ENCODE measurements at regions not wholly inside any gene's neighbourhood (a gene's known extent, or its start where the extent isn't known, plus 50 kb on each side); places are given as distances from the start of the nearest gene placed in this dataset.

DNA sequence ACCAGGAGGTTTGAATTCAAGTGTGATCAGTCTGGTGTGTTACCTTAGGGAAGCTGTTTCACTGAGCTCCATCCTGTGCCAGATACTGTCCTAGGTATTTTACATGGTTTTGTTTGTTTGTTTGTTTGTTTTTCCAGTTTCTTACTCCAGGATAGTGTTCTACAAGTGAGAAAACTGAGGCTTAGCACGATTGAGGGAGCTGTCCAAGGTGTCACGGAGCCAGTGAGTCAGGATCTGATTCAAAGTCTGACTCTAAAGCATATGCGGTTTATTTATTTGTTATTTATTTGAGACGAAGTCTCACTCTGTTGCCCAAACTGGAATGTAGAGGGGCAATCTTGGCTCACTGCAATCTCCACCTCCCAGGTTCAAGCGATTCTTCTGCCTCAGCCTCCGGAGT, 79.7 kb upstream of the GNG2 start:
- POLR2A ChIA-PET: no interaction called here

More for the DNA sequence above, 79.7 kb upstream of the GNG2 start:
- Histone ChIP-seq H4K20me1 (replicated peaks; ENCODE audit: control insufficient read depth, extremely low read depth, insufficient read depth, low read length) (no peaks in the 10 kb centered on the region), H3K9ac (replicated peaks; ENCODE audit: extremely low read depth, insufficient read depth, low read length) (no peak overlapping the region), H3K27me3 (ENCODE audit: control insufficient read depth in 2 of 2, insufficient read depth in 2 of 2, low read length in 2 of 2) (peaks cover 22 to 40% of the 10 kb centered on the region in 2 experiments), H3K27ac (ENCODE audit: insufficient read depth, low read depth, low read length) (no peak overlapping the region), H3K9me3 (replicated peaks; ENCODE audit: control insufficient read depth, insufficient read depth, low read length) (no peaks in the 10 kb centered on the region), H3K79me2 (ENCODE audit: control insufficient read depth, insufficient read depth, low read length) (no peaks in the 10 kb centered on the region), H3K4me3 (replicated peaks in 1 of 3; ENCODE audit: insufficient read depth in 1 of 3, low read depth in 1 of 3, low read length in 3 of 3) (no peak overlapping the region), H3K4me1 (ENCODE audit: control insufficient read depth, extremely low read depth, insufficient read depth, low read length) (peaks cover 3% of the 10 kb centered on the region), H3K36me3 (ENCODE audit: control insufficient read depth in 2 of 2, extremely low read depth in 1 of 2, insufficient read depth in 2 of 2, low read length in 2 of 2) (no peaks in the 10 kb centered on the region), H3K4me2 (ENCODE audit: insufficient read depth, low read length) (no peak overlapping the region), H2AFZ (ENCODE audit: low read depth, low read length) (no peak overlapping the region), H3K9me1 (replicated peaks; ENCODE audit: control insufficient read depth, extremely low read depth, insufficient read depth, low read length) (no peaks in the 10 kb centered on the region)
- CTCF ChIA-PET: interaction anchor here (0.6 to 7.6 kb wide), 8 partner anchors 10 to 920 kb away, joined by 3 to 240 read pairs (median 4); no protein-coding TSS in a partner anchor
- no TSS peak for BruUV-seq (replicated peaks)
- TF ChIP-seq MYC (IDR thresholded peaks at IDR 0.05; ENCODE audit: low read depth, low read length) (no peak), JUN (IDR thresholded peaks at IDR 0.05; ENCODE audit: borderline replicate concordance, insufficient read depth, insufficient read length, low read depth) (no peak), EZH2 (IDR thresholded peaks at IDR 0.05; ENCODE audit: borderline replicate concordance, low read depth, low read length, severe bottlenecking) (no peak), GATA2 (IDR thresholded peaks at IDR 0.05; ENCODE audit: insufficient read depth, insufficient read length, low read depth, low read length) (no peak), POLR2AphosphoS5 (IDR thresholded peaks at IDR 0.05; ENCODE audit: insufficient read depth, low read depth, low read length) (no peak), POLR2A (IDR thresholded peaks at IDR 0.05; ENCODE audit: low read depth, low read length) (no peak), FOS (IDR thresholded peaks at IDR 0.05; ENCODE audit: borderline replicate concordance, insufficient read depth, low read length) (no peak)
- TF ChIP-seq, protein P1, sequence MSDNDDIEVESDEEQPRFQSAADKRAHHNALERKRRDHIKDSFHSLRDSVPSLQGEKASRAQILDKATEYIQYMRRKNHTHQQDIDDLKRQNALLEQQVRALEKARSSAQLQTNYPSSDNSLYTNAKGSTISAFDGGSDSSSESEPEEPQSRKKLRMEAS (IDR thresholded peaks at IDR 0.05; ENCODE audit: insufficient read depth, insufficient read length): no peak
- TF ChIP-seq, protein P2, sequence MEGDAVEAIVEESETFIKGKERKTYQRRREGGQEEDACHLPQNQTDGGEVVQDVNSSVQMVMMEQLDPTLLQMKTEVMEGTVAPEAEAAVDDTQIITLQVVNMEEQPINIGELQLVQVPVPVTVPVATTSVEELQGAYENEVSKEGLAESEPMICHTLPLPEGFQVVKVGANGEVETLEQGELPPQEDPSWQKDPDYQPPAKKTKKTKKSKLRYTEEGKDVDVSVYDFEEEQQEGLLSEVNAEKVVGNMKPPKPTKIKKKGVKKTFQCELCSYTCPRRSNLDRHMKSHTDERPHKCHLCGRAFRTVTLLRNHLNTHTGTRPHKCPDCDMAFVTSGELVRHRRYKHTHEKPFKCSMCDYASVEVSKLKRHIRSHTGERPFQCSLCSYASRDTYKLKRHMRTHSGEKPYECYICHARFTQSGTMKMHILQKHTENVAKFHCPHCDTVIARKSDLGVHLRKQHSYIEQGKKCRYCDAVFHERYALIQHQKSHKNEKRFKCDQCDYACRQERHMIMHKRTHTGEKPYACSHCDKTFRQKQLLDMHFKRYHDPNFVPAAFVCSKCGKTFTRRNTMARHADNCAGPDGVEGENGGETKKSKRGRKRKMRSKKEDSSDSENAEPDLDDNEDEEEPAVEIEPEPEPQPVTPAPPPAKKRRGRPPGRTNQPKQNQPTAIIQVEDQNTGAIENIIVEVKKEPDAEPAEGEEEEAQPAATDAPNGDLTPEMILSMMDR (IDR thresholded peaks at IDR 0.05; ENCODE audit: extremely low read depth in 1 of 2, insufficient read depth in 1 of 2, low read depth in 1 of 2, low read length in 2 of 2): no peak
- peak; percentile 30 for DNase-seq (ENCODE audit: low read depth, low spot score)
- dilution Hi-C loops (cut with MboI; ENCODE audit: extremely low pct_ligation_motif_present, low sequenced_read_pairs) (no loop called here), intact Hi-C loops (cut with micrococcal nuclease) (loop anchor here (1.0 kb wide), 4 partner anchors 199 to 825 kb away; no protein-coding TSS in a partner anchor)
- FAIRE-seq: no peak

Data from endothelial cell of umbilical vein (primary cell).